Adipose tissue (tissue), 3 donors: ENCODE measurements at regions not wholly inside any gene's neighbourhood (a gene's known extent, or its start where the extent isn't known, plus 50 kb on each side); places are given as distances from the start of the nearest gene placed in this dataset.

Source experiments
- H3K27ac ChIP-seq: one replicate; pipeline ENCODE4 v1.5.1; 2013; ENCODE audit warnings: low read depth, low read length
- WGBS, 3 donors: extraction: QIAGEN DNeasy Blood & Tissue Kit; methylation state at CpG; one replicate each; pipeline ENCODE4 v1.1.7; 2013; 5-methylcytosine and 5-hydroxymethylcytosine counted together
- donor health status: healthy with polysubstance abuse.
- donor health status: Bipolar disorder and iron deficiency.
- donor health status: healthy.

DNA sequence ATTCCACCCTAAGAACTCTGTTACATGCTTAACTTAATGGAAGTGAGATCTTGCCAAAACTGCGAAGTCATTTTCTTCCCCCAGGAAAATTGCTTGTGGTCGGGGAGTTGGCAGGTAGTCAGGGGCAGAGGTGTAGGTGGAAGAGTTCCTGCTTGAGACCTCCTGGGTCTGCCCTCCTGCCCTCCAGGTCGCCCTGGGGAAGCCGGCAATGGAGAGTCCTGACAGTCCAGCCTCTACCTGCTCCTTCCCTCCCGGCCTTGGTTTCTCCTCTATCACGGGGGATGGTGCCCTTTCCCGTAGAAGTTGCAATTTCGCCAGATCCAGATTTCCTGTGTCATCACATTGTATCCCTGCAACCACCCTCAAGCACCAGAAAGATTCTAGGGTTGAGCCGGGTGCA, 463.8 kb downstream of the MATN1 start:
- 42 to 50% (median 50%) methylated on average over 9 of the region's 9 CpGs for WGBS, 3 donors
- no peak overlapping the region for H3K27ac ChIP-seq

DNA sequence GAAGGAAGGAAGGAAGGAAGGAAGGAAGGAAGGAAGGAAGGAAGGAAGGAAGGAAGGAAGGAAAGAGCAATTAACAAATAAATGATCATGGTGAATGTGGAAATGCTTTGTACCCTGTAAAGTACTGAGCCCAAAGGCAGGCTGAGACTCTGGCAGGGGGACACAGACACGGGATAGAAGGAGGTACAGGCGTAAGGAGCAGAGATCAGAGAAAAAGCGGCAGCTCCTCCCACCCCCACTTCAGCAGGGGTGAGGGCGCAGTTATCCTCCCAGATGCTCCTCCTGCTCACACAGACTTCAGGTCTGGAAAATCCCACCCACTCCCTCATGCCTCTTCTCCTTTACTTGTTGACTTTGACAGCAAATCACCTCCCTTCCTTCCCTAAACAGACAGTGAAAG, 464.5 kb downstream of the MATN1 start:
- no peak overlapping the region for H3K27ac ChIP-seq
- 9 to 23% (median 22%) methylated on average over 4 of the region's 4 CpGs for WGBS, 3 donors

DNA sequence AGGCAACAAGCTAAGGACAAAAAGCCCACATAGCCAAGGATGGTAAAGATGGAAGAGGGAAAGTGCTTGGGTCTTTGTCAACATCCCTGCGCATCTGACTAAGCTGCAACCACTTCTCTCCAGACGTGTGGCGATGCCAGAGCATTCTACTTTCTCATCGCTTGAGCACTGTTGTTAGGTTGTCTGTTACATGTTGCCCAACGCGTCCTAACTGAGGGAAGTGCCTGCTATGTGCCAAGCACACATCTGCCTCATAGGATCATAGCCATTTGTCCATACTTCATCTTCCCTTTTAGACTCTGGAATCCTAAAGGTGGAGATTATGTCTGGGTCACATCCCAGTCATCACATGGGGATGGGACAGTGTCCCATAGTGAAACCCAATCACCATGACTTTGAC, 464.9 kb downstream of the MATN1 start:
- H3K27ac ChIP-seq = no peak overlapping the region
- 75 to 89% (median 83%) methylated on average over 6 of the region's 6 CpGs for WGBS, 3 donors

DNA sequence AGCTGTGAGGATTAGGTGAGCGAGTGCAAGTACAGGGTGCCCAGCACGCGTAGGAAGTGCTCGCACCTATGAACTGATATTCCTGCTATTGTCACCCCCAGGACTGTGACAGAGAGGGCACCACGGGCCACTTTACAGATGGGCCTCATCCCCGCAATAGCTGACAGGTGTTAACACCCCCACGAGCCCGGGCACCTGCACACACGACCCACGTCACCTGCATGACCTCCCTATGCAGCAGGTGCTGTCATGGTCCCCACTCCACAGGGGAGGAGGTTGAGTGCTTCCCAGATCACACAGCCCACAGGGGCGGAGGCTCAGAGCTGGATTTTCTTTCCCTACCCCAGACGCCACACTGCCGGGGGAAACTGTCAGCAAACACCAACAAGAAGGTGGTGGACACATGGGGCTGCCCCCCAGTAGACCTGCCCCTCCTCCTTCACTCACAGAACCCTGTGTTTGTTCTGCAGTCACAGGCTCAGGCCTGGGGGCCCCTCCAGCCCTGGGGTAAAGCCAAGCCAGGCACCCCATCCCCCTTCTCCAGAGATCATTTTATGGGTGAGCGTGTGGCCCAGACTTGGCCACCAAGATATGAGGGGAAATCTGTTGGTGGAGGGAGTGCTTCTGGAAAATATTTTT, 465.5 kb downstream of the MATN1 start:
- 63 to 89% (median 89%) methylated on average over 14 of the region's 14 CpGs for WGBS, 3 donors
- no peak overlapping the region for H3K27ac ChIP-seq

DNA sequence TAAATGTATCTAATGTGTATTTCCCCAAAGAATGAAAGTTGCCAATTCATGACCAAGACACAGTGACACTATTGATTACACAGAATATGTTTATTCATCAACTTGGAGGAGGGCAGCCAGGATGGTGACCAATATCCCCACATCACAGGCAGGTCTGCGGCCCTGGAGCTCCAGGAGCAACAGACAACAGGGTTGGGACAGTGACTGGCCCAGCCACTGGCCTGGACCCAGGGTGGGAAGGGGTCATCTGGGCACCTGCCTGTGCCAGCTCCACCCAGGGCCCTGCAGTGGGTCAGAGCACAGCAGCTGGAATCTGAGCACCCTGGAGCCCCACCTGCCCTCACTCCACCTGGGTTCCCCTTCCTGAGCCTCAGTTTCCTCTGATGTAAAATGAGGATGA, 466.1 kb downstream of the MATN1 start:
- WGBS, 3 donors = 38 to 89% (median 86%) methylated on average over 1 of the region's 1 CpG
- no peak overlapping the region for H3K27ac ChIP-seq

DNA sequence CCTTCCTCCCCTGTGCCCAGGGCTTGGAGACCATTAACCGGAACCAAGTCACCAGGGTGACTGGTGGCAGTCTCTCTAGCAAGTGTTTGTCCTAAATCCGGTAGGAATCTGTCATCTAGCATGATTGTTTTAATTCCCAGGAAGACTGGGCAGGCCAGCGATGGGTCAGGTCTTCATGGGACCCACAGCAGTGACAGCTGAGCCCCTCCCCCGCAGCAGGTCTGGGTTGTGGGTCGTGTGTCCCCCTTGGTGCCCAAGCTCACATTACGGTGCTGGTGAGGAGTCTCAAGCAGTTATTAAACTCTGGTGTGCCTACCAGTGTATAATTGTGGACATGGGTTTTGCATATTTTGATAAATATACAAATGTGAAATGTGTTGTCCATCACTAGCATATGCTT, 466.5 kb downstream of the MATN1 start:
- WGBS, 3 donors = 69 to 84% (median 83%) methylated on average over 6 of the region's 6 CpGs
- no peak overlapping the region for H3K27ac ChIP-seq

DNA sequence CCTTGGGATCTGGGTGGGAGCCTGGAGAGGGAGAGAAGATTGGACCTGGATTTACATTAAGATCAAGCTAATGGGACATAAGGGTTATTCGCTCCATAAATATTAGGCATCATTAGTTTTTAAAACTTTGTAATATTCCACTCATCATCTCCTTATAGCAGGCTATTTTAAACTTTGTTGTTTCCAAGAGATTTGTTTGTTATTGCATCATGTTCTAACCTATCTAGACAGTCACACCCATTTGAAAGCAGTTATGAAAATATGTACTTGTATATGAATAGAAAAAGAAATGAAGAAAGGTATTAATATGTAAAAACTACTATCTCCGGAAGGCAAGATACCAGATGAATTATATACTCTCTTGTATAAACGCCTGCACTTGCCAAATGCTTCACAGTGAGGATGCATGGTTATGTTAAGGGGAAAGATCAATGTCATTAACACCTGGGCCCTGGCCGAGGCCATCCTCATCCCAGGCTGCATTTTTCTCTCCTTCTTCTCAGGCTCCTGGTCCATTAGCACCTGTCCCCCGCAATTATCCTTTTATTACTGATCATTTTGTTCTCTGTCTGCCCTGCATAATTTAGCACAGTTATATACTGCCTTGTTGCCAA, 468.2 kb downstream of the MATN1 start:
- H3K27ac ChIP-seq = no peak overlapping the region
- 49 to 55% (median 49%) methylated on average over 5 of the region's 5 CpGs for WGBS, 3 donors

DNA sequence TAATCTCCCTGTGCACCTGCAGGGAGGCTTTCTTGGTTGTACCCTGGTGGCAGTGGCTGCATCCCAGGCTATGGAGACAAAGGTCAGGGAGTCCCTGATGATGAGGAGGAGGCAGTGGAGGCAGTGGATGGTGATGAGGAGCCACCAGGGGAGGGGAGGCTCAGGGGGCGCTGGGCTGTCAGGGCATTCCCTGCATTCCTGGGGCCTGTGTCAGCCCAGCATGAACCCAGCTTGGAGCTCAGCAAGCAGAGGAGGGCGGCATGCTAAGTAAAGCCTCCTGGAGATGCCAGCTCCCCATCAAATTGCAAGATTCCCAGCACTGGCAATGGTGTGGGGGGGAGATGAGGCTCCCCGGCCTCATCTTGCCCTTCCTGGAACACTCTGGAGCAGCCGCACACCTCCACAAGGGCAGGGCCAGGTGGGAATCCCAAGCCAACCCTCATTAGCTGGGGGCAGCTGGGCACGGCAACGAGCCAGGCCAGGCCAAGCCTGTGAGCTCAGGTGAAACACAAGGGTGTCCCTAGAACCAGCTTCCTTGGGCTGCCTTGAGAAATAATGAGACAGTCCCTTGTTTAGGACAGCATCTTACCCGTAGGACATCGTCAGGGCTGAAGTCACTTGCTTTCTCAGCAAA, 469.5 kb downstream of the MATN1 start:
- WGBS, 3 donors = 78 to 88% (median 80%) methylated on average over 7 to 8 of the region's 8 CpGs

DNA sequence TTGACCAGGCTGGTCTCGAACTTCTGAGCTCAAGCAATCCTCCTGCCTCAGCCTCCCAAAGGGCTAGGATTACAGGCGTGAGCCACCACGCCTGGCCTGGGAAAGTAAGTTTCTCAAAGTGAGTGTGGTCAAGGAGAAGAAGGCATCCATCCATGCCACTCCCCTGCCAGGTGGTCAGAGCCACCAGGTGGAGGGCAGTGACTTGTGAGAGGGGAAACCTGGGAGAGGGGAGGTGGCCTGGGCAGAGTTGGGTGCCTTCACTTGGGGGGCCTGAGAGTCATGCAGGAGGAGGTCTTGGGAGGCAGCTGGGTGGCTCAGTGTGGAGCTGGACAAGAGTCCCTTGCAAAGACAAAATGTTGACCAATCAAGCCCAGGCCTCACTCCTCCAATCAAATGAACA, 470.0 kb downstream of the MATN1 start:
- H3K27ac ChIP-seq = no peak overlapping the region
- 75 to 86% (median 78%) methylated on average over 3 of the region's 3 CpGs for WGBS, 3 donors

More for the DNA sequence above, 469.5 kb downstream of the MATN1 start:
- no peak overlapping the region for H3K27ac ChIP-seq

DNA sequence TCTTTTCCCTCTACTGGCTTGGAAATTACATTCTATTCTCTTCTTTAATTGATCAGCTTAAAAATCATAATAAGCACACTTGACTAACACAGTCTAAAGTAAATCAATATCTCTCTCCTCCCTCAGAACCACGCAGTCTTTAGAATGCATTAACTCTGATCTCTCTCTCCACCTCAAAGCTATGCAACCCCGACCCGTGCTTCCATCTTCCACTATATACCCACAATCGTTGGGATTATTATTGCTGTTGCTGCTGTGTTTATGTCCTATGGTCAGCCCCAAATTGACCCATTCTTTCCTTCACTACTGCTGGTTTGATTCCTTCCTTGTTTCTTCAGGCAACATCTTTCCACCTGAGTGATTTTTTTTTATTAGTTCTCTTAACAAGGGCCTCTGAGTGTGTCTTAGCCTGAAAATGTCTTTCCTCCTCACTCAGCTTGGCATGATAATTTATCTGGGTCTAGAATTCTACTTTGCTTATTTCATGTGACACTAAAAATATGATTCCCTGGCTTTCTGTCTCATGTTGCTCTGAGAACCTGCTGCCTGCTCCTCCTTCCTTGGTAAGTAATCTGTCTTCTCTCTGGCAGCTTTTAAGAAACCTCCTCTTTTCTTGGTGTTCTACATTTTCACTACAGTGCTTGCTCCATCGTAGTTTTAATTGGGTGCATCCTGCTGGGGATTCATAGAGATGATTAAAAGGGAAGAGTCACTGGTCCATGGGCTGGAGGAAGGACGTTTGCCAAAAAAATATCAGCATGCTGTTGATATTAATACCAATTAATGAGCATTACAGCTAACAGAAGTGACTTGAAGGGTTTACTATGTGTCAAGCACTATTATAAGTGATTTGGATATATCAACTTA, 472.2 kb downstream of the MATN1 start:
- H3K27ac ChIP-seq = no peak overlapping the region
- 32 to 57% (median 53%) methylated on average over 6 of the region's 6 CpGs for WGBS, 3 donors

DNA sequence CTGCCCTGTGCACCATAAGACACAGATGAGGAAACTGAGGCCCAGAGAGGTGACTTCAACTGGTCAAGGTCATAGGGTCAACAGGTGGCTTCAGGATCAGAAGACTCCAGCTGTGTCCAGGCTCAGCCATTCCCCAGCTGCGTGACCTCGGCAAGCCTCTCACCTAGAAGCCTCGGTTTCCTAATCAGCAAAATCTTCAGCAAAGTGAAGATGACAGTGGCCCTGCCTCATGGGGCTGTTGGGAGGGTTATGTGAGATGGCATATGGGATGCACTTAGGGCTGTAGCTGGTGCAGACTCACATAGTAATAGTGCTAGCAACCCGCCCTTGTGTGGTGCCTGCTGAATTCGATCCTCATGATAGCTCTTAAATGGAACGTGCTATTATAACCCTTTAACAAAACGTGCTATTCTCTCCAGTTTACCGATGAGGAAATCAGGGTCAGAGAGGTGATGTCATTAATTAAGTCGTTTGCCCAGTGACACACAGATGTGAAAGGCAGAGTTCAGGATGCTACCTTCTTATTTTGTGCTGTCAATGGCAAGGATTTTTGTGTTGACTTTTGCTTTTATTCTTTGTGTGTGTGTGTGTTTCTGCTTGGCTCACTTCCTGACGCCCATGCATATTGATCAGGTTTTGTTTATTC, 472.9 kb downstream of the MATN1 start:
- no peak overlapping the region for H3K27ac ChIP-seq
- WGBS, 3 donors = 26 to 56% (median 46%) methylated on average over 10 of the region's 10 CpGs

DNA sequence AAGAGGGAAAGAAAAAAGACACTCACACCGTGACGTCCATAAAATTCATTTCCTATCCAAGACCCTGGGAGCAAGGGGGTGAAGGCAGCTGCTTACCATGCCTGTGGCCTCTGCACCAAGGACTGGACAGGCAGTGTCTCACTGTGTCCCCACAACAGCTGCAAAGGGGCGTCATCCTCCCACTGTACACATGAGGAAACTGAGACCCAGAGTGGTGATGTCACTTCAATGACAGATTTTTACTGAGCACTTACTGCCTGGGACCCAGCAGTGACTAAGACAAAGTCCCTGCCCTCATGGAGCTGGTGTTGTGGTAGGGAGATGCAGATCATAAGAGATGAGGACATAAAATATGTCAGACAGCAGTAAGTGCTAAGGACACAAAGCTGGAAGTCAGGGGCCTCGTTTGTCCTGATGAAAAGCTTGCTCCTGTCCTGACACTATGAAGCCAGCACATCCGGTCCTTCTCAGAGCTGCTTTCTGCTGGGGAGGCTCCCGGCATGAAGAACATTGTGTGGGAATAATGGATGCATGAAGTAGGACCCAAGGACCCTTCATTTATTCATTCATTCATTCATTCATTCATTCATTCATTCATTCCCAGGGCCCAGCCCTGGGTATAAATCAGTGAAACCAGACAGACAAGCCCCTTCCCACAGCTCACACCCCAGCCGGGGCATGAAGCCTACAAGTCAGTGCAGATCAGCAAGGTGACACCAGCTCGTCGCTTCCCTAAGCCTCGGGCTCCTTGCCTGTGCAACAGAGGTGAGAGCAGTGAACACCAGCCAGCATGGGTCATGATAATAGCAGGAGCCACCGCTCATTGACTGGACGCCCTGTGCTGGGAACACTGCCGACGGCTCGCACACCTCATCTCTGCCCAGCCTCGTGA, 473.7 kb downstream of the MATN1 start:
- 72 to 77% (median 76%) methylated on average over 16 of the region's 16 CpGs for WGBS, 3 donors

DNA sequence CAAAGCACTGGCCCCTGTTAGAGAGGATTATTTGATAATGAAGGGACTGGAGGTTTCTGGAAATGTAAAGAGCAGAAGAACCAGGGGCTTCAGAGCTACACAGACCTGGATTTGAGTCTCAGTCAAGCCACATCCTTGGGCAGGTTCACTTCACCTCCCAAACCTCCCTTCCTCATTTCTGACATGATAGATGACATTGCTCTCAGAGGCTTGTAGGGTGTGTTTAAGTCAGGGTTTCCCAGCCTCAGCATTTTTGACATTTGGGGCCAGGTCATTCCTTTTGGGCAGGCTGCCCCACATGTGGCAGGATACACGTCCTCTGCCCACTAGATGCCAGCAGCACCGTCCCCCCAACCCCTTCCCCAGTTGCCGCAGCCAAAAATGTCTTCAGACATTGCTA, 474.6 kb downstream of the MATN1 start:
- WGBS, 3 donors = 28 to 57% (median 29%) methylated on average over 3 of the region's 3 CpGs
- H3K27ac ChIP-seq = no peak overlapping the region

More for the DNA sequence above, 473.7 kb downstream of the MATN1 start:
- no peak overlapping the region for H3K27ac ChIP-seq

DNA sequence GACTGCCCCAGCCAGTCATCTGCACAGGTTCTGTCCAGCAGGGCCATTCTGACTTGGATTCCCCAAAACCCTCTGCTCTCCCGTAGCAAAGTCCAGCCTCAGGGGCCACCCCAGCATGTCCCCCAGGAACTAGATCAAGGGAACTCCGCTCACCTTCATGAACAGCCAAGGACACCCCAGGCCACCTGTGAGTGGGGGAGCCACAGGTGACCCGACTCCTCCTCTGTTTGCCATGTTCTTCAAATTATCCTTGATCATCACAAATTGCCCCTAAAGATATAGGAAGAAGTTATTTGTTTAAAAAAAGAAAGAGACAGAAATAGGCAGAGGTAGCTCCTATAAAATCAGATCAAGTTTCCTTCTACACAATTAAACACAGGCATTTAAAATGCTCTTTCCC, 475.0 kb downstream of the MATN1 start:
- H3K27ac ChIP-seq = no peak overlapping the region

DNA sequence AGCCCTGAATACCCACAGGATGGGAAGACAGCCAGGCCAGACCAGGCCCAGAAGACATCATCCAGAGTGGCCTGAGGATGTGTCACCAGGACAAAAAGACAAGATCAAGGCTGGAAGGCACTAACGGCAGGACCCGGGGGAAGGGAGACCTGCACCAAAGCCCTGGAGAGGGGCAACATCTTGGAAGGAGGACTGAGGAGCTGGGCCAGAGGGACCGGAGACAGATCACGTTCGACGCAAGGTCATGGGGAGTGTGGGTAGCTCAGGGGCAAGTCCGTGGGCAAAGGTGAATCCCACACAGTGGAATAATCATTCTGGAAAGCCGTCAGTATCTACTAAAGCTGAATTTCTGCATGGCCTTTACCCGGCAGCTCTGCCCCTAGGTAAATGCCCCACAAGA, 478.6 kb downstream of the MATN1 start:
- WGBS, 3 donors = 82 to 89% (median 87%) methylated on average over 9 of the region's 9 CpGs
- H3K27ac ChIP-seq = no peak overlapping the region

More for the DNA sequence above, 475.0 kb downstream of the MATN1 start:
- 51 to 91% (median 84%) methylated on average over 3 of the region's 3 CpGs for WGBS, 3 donors

DNA sequence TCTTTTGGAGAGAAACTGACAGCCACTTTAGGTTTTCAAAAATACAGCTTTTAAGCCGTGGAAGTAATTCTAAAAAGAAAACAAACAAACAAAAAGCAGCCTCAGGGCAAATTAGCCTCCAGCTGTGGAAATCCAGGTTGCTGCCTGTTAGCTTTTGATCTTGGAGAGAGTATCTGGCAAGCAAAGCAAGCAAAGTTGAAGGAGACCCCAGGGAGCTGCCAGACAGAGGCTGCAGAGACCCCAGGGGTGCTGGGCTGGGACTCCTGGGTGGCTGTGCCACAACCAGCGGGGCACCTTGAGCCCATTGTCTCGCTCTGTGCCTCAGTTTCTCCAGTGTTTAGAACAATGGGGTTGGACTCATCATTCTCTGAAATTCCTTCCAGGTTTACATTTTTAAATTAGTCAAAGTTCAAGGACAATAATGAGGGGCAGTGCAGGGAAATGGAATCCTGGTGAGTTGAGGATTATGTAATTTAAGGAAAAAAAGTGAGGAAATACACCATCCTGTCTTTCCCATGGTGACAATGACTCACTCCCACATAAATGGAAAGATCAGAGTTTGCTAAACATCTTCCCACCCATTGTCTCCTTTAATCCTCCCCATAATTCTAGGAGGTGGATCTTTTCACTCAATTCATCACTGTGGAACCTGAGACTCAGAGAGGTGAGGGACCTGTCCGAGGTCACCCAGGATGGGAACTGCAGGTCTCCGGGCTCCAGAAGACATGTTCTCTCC, 480.5 kb downstream of the MATN1 start:
- H3K27ac ChIP-seq = no peak overlapping the region
- WGBS, 3 donors = 27 to 53% (median 53%) methylated on average over 5 of the region's 5 CpGs

DNA sequence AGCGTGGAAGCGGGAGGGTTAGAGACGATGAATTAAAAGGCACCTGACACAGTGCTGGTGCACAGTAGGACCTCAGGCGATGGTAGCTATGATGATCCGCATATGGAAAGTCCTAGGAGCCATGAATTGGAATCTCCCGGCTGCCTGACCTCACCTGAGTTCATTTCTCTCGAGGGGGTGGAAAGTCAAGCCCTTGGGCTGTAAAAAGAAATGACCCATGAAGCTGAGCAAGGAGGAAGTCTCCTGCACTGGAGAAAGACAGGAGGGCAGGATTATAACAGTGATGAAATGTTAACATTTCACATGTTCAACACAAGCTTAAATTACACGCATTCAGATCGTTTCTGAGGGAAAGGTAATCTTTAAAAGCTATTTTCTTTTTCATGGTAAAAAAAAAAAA, 481.2 kb downstream of the MATN1 start:
- WGBS, 3 donors = 55 to 72% (median 64%) methylated on average over 9 of the region's 9 CpGs
- H3K27ac ChIP-seq = no peak overlapping the region
